Coronary artery (tissue), 2 donors: ENCODE measurements at regions not wholly inside any gene's neighbourhood (a gene's known extent, or its start where the extent isn't known, plus 50 kb on each side); places are given as distances from the start of the nearest gene placed in this dataset.

Experiments
- DNase-seq: peaks from one replicate; pipeline ENCODE4 v3.0.0-alpha.2; 2017; ENCODE audit warnings: low spot score
- H3K27ac ChIP-seq, 2 donors: fragments of 200-600 bp; sonication (generic); one replicate each; pipeline ENCODE4 v1.5.1; 2016 to 2019
- H3K4me3 ChIP-seq: fragments of 200-600 bp; sonication (generic); 2 replicates; pipeline ENCODE4 v1.5.1; 2016; ENCODE audit warnings: mild to moderate bottlenecking, moderate library complexity
- TF ChIP-seq, protein P1 (sequence below): fragments of 200-600 bp; sonication (generic); IDR thresholded peaks from one replicate; pipeline ENCODE4 v1.5.1; 2019; ENCODE audit warnings: antibody characterized with exemption

DNA sequence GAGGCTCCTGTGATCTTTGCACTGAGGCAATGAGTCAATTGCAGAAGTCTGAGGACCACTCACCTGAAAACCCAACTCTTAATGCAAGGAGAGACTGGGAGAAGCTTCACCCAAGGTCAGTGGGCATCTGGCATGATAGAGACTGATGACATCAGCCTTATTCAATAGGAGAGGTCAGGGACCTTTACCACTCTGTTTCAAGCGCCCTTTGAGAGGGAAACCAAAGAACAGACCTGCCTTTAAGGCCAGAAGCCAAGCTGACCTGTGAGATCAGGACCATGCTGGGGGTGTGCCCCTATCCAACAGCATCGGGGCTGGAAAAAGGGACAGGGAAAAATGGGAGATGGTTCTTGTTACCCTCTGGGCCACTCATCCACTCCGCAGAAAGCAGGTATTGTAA is 83.3 kb upstream of the FOXN3 start:
- DNase-seq = no peak
- TF ChIP-seq, protein P1, sequence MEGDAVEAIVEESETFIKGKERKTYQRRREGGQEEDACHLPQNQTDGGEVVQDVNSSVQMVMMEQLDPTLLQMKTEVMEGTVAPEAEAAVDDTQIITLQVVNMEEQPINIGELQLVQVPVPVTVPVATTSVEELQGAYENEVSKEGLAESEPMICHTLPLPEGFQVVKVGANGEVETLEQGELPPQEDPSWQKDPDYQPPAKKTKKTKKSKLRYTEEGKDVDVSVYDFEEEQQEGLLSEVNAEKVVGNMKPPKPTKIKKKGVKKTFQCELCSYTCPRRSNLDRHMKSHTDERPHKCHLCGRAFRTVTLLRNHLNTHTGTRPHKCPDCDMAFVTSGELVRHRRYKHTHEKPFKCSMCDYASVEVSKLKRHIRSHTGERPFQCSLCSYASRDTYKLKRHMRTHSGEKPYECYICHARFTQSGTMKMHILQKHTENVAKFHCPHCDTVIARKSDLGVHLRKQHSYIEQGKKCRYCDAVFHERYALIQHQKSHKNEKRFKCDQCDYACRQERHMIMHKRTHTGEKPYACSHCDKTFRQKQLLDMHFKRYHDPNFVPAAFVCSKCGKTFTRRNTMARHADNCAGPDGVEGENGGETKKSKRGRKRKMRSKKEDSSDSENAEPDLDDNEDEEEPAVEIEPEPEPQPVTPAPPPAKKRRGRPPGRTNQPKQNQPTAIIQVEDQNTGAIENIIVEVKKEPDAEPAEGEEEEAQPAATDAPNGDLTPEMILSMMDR = no peak
- no peak overlapping the region for H3K4me3 ChIP-seq
- H3K27ac ChIP-seq = no peak overlapping the region

DNA sequence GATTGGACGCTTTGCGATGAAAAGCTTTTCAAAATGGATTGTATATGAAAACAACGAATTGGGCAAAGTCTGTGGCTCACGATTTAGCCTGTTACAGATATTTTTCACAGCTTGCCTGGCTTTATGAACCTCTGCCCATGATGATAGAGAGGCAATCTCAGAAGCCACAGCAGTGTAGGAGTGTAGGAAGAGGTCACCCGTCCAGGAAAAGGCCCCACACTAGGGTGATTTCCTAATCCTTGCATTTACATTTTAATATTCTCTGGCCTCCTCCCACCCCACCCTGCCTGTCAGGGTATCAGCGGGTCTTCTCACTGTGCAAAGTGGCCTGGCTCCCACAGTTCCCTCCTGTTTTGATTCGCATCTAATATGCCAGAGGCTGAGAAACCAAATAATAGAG is 81.8 kb upstream of the FOXN3 start:
- H3K4me3 ChIP-seq = no peak overlapping the region
- DNase-seq = no peak
- TF ChIP-seq, protein P1 = no peak
- H3K27ac ChIP-seq = no peak overlapping the region

DNA sequence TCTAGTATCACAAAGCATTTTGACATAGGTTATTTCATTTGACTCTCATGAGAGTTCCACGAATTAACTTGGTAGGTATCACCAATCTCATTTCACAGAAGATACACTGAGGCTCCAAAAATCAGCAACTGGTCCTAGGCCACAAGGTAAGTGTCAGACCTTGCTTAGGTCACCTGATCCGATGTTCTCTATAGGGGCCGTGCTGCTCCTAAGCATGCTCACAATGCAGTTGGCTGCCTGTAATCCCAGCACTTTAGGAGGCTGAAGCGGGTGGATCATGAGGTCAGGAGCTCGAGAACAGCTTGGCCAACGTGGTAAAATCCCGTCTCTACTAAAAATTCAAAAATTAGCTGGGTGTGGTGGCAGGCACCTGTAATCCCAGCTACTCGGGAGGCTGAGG is 78.7 kb upstream of the FOXN3 start:
- TF ChIP-seq, protein P1 = no peak
- no peak for DNase-seq
- H3K27ac ChIP-seq = no peak overlapping the region

DNA sequence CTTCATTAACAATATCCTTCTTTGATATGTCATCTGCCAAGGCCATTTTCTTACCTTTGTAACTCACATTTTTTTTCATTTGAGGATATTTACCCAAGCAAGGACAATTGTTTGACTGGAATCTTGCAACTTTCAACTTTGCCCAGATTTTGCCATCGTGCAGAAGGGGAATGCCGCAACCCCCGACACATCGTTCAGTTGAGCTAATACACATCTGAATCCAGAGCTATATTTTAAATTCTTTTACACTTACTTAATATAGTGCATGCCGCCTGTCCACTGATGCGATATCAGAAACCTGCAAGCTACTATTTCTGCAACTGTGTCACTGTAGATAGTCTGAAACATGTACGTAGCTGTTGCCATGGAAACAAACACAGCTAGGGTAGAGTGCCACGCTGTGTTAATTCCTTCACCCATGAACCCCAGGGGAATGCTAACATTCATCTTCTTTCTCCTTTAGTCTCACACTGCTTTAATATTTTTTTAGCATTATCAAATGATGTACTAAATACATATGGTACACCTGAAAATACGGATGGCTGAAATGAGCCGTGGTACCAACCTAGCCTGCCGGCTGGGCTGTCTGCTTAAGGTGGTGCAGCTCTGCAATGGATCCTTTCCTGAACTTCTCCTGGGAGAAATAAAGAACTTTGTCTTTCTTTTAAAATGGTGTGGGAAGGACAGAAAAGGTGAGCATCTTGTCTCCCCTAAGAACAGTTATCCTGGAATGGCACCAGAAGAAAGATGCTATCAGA is 77.0 kb upstream of the FOXN3 start:
- no peak overlapping the region for H3K4me3 ChIP-seq
- TF ChIP-seq, protein P1 = no peak
- H3K27ac ChIP-seq = no peak overlapping the region
- DNase-seq = no peak

More for the DNA sequence above, 78.7 kb upstream of the FOXN3 start:
- no peak overlapping the region for H3K4me3 ChIP-seq

DNA sequence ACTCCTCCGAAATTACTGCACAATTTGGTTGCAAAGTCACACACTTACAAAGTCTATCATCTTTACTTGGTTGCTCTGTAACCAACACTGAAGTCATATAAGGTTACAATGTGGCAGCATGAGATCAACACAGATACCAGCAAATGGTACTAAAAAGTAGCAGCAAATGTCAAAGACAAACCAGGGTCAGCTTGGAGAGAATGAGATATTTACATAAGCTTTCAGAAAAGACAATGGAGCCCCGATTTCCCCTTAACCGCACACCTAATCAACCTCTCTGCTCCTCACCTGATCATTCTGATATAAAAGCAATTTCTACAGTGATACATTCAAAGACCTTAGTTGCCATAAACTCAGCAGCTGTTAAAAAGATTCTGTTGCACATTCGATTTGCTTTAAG is 76.4 kb upstream of the FOXN3 start:
- DNase-seq = no peak

DNA sequence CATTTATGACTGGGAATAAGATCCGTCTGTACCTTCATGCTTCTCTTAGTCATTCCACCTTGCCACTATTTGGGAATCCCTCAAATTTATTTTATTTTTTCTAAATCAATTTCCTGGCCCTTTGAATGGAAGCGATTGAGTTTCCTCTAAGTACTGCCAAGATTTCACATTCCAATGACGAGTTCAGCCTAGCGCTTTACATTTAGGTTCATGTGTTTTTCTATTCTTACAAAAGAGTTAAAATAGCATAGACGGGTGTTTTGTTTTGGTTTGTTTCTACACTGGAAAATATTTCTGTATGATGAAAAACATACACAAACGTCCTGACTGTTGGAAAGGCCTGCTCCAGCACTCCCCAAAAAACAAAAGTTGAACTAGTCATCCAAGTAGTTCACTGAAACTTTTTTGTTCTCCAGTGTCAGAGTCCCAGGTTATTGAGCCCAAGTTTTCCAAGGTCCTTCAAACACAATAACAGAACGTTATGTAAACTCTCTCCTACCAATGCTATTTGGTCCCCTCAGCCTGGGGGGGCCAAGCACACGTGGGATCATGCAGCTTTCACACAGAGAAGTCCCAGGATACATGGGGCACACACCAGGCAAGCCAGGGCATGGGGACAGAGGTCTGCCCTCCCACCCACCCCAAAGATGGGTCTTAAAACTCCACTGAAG is 74.8 kb upstream of the FOXN3 start:
- TF ChIP-seq, protein P1 = no peak
- Histone ChIP-seq H3K27ac (no peak overlapping the region), H3K4me3 (no peak overlapping the region)
- DNase-seq = no peak

More for the DNA sequence above, 76.4 kb upstream of the FOXN3 start:
- no peak overlapping the region for H3K4me3 ChIP-seq
- H3K27ac ChIP-seq = no peak overlapping the region
- TF ChIP-seq, protein P1 = no peak

DNA sequence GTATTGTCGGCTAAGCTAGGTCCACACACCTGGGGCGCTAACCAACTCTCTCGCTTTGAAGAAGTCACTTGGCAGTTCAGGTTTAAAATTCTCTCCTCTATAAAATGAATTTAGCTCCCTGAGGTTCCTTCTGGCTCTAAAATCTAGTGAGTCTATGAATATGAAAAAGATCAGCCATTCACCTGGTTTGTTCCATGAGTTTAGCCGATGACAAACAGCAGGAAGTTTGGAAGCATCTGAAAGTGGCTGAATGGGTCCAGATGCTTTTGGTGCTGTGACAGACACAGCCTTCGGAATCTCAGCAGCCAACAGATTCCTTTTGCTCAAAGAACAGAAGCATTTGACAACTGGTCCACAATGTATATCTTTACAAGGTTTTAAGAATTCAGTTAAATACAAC is 73.4 kb upstream of the FOXN3 start:
- TF ChIP-seq, protein P1 = no peak
- no peak for DNase-seq
- Histone ChIP-seq H3K27ac (no peak overlapping the region), H3K4me3 (no peak overlapping the region)
